ENCODE measurements at regions not wholly inside any gene's neighbourhood (a gene's known extent, or its start where the extent isn't known, plus 50 kb on each side); places are given as distances from the start of the nearest gene placed in this dataset.

DNA sequence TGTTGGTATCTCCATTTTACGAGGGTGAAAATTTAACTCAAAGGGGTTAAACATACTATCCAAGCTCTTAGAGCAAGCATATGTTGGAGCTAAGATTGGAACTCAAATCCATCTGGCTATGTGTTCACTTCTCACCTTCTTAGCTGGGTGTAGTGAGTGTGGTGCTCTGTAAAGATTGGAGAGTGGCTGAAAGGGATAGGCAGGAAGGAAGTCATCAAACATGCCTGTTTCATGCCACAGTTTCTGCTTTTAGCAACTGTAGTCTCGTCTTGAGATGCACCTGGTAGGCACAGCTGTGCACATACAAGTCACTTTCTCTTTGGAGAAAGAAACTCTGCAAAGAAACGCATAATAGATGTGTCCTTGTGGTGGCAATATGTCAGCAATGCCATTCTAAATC lies 189.1 kb upstream of the MDFIC2 start:
- no peak overlapping the region for H3K4me3 ChIP-seq (ENCODE audit: control insufficient read depth in 2 of 3, extremely low read depth in 1 of 3, insufficient read depth in 2 of 3, low read depth in 1 of 3, low read length in 3 of 3)
- no peaks in the 10 kb centered on the region for H3K79me2 ChIP-seq (ENCODE audit: control insufficient read depth, insufficient read depth, low read length)

GRCh38 chr3:70488816-70489215 lies 176.4 kb upstream of the MDFIC2 start:
- no peak overlapping the region for H2AFZ ChIP-seq (ENCODE audit: control insufficient read depth, low read length)
- dilution Hi-C loops (cut with MboI; ENCODE audit: extremely low pct_ligation_motif_present, low sequenced_read_pairs), result no loop called here
- H3K9ac ChIP-seq (ENCODE audit: control insufficient read depth, extremely low read depth, insufficient read depth, low read length), result no peak overlapping the region
- H3K36me3 ChIP-seq (ENCODE audit: control insufficient read depth in 2 of 2, extremely low read depth in 1 of 2, insufficient read depth in 2 of 2, low read length in 2 of 2), result no peaks in the 10 kb centered on the region
- no peaks in the 10 kb centered on the region for H3K4me1 ChIP-seq (ENCODE audit: control insufficient read depth, extremely low read depth, insufficient read depth, low read length)
- FAIRE-seq (no peak), DNase-seq (ENCODE audit: low read depth, low spot score) (no peak)
- no peaks in the 10 kb centered on the region for H3K9me3 ChIP-seq (ENCODE audit: control insufficient read depth, low read depth, low read length)
- TF ChIP-seq, protein P1, sequence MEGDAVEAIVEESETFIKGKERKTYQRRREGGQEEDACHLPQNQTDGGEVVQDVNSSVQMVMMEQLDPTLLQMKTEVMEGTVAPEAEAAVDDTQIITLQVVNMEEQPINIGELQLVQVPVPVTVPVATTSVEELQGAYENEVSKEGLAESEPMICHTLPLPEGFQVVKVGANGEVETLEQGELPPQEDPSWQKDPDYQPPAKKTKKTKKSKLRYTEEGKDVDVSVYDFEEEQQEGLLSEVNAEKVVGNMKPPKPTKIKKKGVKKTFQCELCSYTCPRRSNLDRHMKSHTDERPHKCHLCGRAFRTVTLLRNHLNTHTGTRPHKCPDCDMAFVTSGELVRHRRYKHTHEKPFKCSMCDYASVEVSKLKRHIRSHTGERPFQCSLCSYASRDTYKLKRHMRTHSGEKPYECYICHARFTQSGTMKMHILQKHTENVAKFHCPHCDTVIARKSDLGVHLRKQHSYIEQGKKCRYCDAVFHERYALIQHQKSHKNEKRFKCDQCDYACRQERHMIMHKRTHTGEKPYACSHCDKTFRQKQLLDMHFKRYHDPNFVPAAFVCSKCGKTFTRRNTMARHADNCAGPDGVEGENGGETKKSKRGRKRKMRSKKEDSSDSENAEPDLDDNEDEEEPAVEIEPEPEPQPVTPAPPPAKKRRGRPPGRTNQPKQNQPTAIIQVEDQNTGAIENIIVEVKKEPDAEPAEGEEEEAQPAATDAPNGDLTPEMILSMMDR (optimal IDR thresholded peaks at IDR 0.05 in 1 of 3, IDR thresholded peaks at IDR 0.05 in 1 of 3, conservative IDR thresholded peaks at IDR 0.05 in 1 of 3; ENCODE audit: extremely low read depth in 1 of 3, insufficient read depth in 2 of 3, low read length in 3 of 3), result no peak
- TF ChIP-seq EZH2 (IDR thresholded peaks at IDR 0.05; ENCODE audit: low read length), result no peak
- peaks cover 14% of the 10 kb centered on the region for H3K27me3 ChIP-seq (ENCODE audit: control insufficient read depth, extremely low read depth, insufficient read depth, low read length)
- H3K4me2 ChIP-seq (ENCODE audit: control insufficient read depth, extremely low read depth, insufficient read depth, low read depth, low read length), result no peak overlapping the region
- no peaks in the 10 kb centered on the region for H3K79me2 ChIP-seq (ENCODE audit: control insufficient read depth, insufficient read depth, low read length)
- no peak overlapping the region for H3K4me3 ChIP-seq (ENCODE audit: control insufficient read depth in 2 of 3, extremely low read depth in 1 of 3, insufficient read depth in 2 of 3, low read depth in 1 of 3, low read length in 3 of 3)
- no peak overlapping the region for H3K27ac ChIP-seq (ENCODE audit: control insufficient read depth, insufficient read depth, low read length)
- no peaks in the 10 kb centered on the region for H4K20me1 ChIP-seq (ENCODE audit: control insufficient read depth, extremely low read depth, insufficient read depth, low read length)
- H3K9me1 ChIP-seq (ENCODE audit: control insufficient read depth, extremely low read depth, insufficient read depth, low read length), result no peaks in the 10 kb centered on the region

More for the DNA sequence above, 189.1 kb upstream of the MDFIC2 start:
- H3K4me2 ChIP-seq (ENCODE audit: control insufficient read depth, extremely low read depth, insufficient read depth, low read depth, low read length), result no peak overlapping the region
- H4K20me1 ChIP-seq (ENCODE audit: control insufficient read depth, extremely low read depth, insufficient read depth, low read length), result no peaks in the 10 kb centered on the region
- no peaks in the 10 kb centered on the region for H3K4me1 ChIP-seq (ENCODE audit: control insufficient read depth, extremely low read depth, insufficient read depth, low read length)
- no peaks in the 10 kb centered on the region for H3K36me3 ChIP-seq (ENCODE audit: control insufficient read depth in 2 of 2, extremely low read depth in 1 of 2, insufficient read depth in 2 of 2, low read length in 2 of 2)
- H3K9me3 ChIP-seq (ENCODE audit: control insufficient read depth, low read depth, low read length), result no peaks in the 10 kb centered on the region
- dilution Hi-C loops (cut with MboI; ENCODE audit: extremely low pct_ligation_motif_present, low sequenced_read_pairs), result no loop called here
- no peak for TF ChIP-seq EZH2 (IDR thresholded peaks at IDR 0.05; ENCODE audit: low read length)
- TF ChIP-seq, protein P1 (optimal IDR thresholded peaks at IDR 0.05 in 1 of 3, IDR thresholded peaks at IDR 0.05 in 1 of 3, conservative IDR thresholded peaks at IDR 0.05 in 1 of 3; ENCODE audit: extremely low read depth in 1 of 3, insufficient read depth in 2 of 3, low read length in 3 of 3), result no peak
- H3K27me3 ChIP-seq (ENCODE audit: control insufficient read depth, extremely low read depth, insufficient read depth, low read length), result no peaks in the 10 kb centered on the region
- H3K27ac ChIP-seq (ENCODE audit: control insufficient read depth, insufficient read depth, low read length), result no peak overlapping the region
- H3K9me1 ChIP-seq (ENCODE audit: control insufficient read depth, extremely low read depth, insufficient read depth, low read length), result no peaks in the 10 kb centered on the region
- H2AFZ ChIP-seq (ENCODE audit: control insufficient read depth, low read length), result no peak overlapping the region
- FAIRE-seq, result no peak
- H3K9ac ChIP-seq (ENCODE audit: control insufficient read depth, extremely low read depth, insufficient read depth, low read length), result no peak overlapping the region
- DNase-seq (ENCODE audit: low read depth, low spot score), result no peak
